Activated CD4-positive, alpha-beta T cell treated with anti-CD3 and anti-CD28 coated beads, Interleukin-2, Interleukin-6, amounts not matched to agents 100 ng/mL and 50 ng/mL, durations not matched to agents 16 hours and 8 hours (primary cell): ENCODE measurements at regions not wholly inside any gene's neighbourhood (a gene's known extent, or its start where the extent isn't known, plus 50 kb on each side); places are given as distances from the start of the nearest gene placed in this dataset.
"Not testable (repeated sequence)": the region's sequence is repeated elsewhere in the genome, so short reads cannot be mapped to it uniquely, and the experiment has no call there.

Source experiments
- DNase-seq: peaks from one replicate; pipeline ENCODE4 v3.0.0-alpha.2; 2020

GRCh38 chr5:60162441-60162840 lies 268.9 kb upstream of the PDE4D start:
- no peak for DNase-seq

DNA sequence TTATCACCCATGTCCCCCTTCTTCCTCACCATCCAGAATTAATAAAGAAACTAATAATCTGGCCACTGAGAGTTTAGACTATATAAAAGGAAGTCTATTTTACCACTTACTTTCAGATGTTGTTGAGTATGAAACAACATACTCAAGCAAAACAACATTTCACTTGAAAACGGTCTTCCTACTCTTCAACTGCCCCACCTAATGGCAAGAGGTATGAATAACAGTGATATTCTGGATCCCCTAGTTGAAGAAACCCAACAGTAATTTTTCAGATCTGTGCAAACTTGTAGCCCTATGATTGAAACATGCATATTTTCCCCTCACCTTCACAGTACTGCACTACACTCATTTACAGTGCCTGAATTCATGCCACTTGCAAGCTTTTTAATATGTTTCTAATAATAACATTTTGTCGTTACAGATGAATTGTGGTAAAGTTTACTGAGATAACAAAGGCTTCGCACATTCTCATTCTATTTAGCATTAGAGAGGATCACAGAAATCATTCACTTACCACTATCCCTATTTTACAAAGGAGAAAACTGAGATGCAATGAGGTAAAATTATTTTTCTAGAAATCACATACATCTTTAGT lies 267.9 kb upstream of the PDE4D start:
- peak; percentile 5 for DNase-seq

DNA sequence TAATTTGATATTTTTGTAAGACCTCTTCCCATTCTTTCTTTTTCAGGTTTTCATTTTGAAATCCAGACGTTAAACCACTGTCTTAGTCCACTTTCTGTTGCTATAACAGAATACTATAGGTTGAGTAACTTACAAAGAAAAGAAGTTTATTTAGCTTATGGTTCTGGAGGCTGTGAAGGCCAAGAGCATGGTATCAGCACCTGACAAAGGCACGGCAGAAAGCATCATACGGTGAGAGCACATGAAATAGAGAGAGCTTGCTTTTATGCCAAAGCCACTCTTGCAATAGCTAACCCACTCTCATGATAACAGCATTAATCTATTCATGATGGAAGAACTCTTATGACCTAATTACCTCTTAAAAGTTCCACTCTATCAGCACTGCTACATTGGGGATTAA lies 255.6 kb upstream of the PDE4D start:
- DNase-seq = no peak

DNA sequence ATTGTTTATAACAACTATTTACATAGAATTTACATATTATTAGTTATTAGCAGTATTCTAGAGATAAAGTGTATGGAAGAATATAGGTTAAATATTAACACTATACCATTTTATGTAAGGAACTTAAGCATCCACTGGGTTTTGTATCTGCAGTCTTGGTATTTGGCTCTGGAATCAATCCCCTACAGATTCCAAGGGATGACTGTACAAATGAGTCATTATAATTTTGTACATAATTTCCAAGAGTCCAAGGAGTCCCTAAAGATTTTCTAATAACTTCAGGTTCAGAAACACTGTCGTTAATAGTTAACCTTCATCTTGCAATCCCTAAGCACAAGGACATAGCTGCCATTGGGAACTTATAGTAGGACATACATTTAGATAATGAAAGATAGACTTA lies 254.8 kb upstream of the PDE4D start:
- DNase-seq = no peak

DNA sequence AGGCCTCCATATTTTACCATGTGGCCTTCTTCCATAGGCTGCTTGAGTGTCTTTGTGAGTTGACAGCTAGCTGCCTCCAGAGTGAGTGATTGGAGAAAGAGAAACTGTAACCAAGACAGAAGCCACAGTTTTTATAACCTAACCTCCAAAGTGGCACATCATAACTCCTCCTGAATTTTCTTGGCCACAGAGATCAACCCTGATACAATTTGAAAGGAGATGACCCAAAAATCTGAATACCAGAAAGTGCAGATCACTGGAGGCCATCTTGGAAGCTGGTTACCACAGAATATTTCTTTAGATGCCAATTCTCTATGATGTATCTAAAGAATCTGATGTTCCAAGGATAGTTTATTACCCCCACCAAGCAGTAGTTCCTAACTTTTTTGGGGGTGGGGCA lies 254.3 kb upstream of the PDE4D start:
- DNase-seq = no peak

- DNase-seq = no peak
These were observed 250.5 kb upstream of the PDE4D start for GRCh38 chr5:60143942-60144549.

- no peak for DNase-seq
These were observed 247.6 kb upstream of the PDE4D start for GRCh38 chr5:60141119-60141518.

DNA sequence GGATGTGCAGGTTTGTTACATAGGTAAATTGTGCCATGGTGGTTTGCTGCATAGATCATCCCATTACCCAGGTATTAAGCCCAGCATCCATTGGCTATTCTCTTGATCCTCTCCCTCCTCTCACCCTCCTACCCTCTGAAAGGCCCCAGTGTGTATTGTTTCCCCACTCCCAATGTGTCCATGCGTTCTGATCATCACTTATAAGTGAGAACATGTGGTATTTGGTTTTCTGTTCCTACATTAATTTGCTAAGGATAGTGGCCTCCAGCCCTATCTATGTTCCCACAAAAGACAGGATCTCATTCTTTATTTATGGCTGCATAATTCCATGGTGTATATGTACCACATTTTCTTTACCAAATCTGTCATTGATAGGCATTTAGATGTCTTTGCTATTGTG lies 243.3 kb upstream of the PDE4D start:
- DNase-seq = no peak

DNA sequence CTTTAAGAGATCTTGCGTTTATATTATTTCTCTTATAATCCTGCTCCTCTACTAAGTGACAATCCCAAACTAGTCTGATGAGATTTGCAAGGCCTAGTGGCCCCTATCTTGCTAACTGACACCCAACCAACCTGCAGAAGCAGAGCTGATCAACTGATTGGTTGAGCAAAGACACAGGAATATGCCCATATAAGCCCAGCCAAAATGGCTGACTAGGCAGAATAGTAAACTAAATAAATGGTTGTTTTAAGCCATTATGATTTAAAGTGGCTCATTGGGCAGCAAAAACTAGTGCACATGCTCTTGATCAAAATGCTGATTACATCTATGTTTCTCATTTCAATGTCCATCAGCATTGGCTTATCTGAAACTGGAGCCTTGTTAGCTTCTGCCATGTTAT lies 238.0 kb upstream of the PDE4D start:
- no peak for DNase-seq

DNA sequence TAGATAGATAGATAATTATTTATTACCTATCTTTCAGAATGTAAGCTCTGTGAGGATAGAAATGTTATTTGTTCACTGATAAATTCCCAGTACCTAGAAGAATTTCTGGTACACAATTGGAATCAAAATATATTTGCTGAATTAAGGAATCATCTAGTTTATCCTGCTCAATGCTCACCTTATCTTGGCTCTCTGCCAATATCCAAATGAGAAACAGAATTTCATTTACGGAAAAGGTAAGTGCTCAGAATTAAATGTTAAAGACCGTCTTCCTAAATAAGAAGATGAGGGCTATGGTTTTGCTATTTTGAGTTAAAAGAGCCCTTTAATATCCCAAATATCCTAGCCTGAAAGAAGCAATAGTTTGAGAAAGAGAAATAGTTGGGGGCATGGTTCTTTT lies 232.1 kb upstream of the PDE4D start:
- no peak for DNase-seq

DNA sequence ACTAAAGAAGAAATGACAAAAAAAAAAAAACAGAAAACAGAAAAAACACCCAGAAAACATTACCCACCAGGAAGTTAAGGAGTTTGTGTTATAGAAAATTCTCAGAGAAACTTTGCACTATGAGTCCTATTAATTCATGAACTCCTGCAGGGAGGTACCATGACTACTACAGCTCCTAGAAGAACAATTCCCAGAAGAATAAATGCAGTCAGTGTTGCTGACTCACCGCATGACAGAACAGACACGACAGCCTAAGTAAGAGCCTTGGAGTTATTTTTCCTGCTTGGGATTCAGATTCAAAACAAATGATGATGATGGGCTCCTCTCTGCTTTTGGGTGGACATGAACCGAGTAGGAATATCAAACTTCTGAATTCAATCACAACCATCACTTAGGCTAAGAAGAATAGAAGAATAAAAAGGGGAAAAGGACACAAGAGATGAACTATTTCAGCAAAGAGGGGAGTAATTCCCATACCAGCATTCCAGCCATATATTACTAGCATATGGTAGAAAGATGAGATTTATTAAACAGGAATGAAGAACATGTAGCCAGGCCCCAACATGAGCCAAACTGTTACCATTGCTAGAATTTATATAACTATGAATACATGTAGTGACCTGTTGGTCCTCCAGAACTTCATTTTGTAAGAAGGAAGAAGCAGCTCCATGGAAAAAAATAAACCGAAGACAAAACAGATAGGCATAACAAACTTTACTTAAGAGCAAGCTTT lies 209.6 kb upstream of the PDE4D start:
- DNase-seq = no peak

GRCh38 chr5:60101573-60101972 lies 208.0 kb upstream of the PDE4D start:
- DNase-seq = no peak

GRCh38 chr5:60092671-60093422 lies 199.3 kb upstream of the PDE4D start:
- no peak for DNase-seq

DNA sequence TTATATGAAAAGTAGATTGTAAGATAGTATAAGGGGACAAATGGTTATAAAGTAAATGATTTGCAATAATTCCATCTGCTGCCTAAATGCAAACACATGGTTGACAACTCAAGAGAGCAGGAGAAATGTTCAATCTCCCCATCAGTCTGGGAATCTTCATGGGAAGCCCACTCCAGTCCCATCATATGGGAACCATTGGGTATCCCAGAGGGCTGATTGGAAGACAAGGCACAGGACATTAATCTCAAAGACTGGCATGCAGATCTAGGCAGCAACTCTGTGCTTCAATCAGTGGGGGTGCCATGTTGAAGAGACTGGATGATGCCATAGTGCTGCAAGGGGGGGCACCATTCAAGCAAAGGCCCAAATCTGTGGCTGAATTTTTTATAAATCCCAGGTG lies 193.1 kb upstream of the PDE4D start:
- no peak for DNase-seq

DNA sequence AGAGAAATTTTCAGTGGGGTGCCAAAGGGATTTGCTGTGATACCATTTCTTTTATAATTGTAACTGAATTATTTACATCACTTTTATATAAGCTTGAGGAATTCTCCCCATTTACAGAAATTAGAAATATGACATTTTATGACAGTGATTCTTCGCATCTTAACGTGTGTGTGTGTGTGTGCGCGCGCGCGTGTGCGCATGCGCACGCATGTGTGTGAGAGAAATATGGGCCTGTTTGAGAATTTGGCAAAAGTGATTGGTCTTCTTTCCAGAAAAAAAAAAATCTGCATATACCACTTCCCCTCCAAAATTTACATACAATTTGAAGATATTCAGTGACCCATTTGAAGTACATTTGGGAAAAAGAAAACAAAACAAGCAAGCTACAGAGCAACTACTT lies 190.7 kb upstream of the PDE4D start:
- no peak for DNase-seq

GRCh38 chr5:60077292-60077691 lies 183.8 kb upstream of the PDE4D start:
- no peak for DNase-seq

- no peak for DNase-seq
These were observed 183.2 kb upstream of the PDE4D start for GRCh38 chr5:60076746-60077145.

GRCh38 chr5:60066502-60066901 lies 173.0 kb upstream of the PDE4D start:
- DNase-seq = no peak

DNA sequence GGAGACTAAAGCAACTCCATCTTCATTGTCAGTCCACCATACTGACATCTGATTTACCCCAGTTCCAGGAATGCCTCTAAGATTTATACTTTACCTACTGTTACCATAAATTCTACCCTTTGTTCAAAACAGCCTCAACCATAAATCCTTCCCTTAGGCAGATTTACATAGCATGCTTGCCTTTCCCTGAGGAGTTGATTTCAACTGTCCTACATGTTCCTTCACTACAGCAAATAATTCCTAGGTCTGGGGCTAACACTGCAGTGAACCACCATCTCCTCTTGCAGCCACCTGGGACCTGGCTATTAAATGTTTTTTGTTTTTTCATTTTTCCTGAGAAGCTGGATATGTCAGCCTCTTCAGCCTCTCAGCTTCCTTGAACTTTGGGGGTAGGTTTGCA lies 166.9 kb upstream of the PDE4D start:
- DNase-seq = no peak

DNA sequence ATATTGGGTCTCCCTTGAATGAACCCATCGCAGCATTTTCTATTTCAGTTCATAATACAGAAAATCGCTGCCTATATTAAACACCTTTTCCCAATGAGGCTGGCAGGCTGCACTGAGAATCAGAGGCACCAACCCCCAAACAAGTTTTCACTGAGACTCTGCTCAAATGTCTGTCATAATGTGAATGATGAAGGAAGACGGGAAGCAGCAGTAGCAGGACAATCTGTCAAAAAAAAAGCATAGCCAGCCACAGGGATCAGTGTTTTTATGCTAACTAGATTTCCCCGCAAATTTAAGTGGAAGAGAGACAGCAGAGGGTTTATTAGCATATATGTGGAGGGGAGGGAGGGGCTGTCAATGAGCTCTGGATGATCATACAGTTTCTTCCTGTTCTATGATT lies 162.7 kb upstream of the PDE4D start:
- no peak for DNase-seq

GRCh38 chr5:60055168-60055567 lies 161.6 kb upstream of the PDE4D start:
- no peak for DNase-seq

- not testable (repeated sequence) for DNase-seq
These were observed 148.6 kb upstream of the PDE4D start for GRCh38 chr5:60041996-60042664.

- not testable (repeated sequence) for DNase-seq
These were observed 148.0 kb upstream of the PDE4D start for GRCh38 chr5:60041508-60041907.
